Activated CD8-positive, alpha-beta memory T cell treated with anti-CD3 and anti-CD28 coated beads for 4 hours (primary cell): ENCODE measurements at regions not wholly inside any gene's neighbourhood (a gene's known extent, or its start where the extent isn't known, plus 50 kb on each side); places are given as distances from the start of the nearest gene placed in this dataset.

Source experiments
- DNase-seq, 2 donors: peaks; one replicate each; pipeline ENCODE4 v3.0.0-alpha.2; 2020; ENCODE audit warnings: low read depth in 2 of 2

DNA sequence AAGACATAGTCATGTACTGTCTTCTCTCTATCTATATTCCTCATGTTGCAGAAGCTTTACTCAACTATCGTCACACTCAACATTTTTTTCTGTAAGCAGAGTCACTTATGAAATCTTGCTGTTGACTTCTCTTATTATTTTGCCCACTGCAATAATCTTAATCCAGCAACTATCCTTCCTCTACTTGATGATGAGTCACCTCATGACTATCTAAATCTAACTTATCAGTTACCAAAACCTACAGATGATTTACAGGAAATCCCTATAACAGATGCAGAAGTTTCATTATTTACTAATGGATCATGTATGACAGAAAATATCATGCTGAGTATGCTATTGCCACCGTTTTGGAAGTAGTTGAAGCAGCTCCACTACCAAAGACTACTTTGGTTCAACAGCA is 378.9 kb downstream of the DUSP10 start:
- no peak for DNase-seq

DNA sequence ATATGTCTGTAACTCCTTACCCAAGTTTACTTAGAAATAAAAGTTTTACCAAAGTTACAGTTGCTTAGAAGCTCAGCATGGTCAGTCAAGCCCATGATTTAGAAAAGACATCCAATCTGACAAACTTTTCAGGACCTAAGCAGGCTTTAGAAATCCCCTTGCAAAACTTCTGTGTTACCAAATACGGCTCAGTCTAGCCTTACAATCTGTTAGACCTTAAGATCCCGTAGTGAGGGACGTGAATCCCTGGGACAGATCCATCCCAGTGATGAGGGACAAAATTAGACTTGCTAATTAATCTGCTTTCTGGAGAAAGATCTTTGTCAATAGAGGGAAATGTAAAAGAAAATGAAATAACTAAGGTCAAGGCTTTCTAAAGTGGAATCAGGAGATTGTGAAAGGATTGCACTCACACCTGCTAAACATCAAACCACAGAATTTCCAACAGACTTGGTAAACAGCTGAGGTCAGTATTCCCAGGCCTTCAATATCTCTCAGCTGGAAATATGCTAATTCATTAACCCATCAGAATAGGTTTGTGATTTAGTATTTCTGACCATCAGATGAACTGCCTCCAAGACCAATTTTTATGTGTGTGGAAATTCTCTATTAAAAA is 375.3 kb downstream of the DUSP10 start:
- DNase-seq = no peak

DNA sequence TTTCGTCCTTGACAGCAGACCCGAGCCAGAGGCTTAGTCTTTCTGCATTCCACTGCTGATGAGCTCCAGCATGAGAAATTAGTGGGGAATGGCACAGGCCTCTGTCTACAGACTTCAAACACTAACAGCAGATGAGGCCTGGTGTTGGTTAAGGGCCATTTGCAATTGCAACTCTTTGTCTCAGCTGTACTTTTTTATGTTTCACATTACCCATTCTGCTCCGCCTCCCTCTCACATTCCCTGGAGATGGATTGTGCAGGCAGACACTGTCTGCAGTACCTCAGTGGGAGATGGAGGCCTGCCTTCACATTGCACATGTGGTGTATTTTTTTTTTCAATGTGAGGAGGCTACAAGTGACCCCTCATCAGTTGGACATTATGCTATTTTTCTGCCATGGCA is 370.2 kb downstream of the DUSP10 start:
- DNase-seq = no peak

DNA sequence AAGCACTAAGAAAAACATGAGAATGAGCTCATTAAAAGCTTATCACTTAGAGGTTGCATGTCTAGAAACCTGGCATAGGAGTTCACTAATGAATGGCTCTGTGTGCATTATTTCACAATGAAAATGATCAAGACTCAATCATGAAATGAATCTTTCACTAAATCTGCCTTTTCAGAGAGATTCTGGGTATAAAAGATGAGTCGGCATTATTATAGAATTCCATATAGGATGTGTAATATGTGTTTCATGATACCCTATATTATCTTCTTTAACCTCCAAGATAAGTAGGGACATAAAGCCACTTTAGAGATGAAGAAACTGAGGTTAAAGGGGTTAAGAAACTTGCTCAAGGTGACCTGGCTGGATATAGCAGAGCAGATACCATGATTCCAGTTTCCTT is 368.1 kb downstream of the DUSP10 start:
- no peak for DNase-seq

DNA sequence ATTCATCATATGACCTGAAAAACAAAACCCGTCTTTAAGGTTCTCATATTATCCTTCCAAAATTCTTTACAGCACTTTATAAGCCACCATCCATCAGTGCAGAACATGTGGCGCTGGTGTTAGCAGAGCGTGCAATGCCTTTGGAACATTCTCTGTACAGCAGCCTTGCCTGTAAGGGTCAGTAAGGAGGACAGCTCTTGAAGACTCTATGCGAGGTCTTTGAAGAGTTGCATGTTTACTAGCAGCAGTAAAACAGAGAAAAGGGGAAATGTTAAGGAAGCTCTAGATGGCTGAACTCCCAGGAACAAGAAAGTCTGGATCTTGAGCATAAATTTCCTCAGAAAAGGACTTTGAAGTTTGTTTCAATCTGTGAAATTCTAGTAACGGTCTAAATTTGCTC is 365.6 kb downstream of the DUSP10 start:
- DNase-seq = no peak

DNA sequence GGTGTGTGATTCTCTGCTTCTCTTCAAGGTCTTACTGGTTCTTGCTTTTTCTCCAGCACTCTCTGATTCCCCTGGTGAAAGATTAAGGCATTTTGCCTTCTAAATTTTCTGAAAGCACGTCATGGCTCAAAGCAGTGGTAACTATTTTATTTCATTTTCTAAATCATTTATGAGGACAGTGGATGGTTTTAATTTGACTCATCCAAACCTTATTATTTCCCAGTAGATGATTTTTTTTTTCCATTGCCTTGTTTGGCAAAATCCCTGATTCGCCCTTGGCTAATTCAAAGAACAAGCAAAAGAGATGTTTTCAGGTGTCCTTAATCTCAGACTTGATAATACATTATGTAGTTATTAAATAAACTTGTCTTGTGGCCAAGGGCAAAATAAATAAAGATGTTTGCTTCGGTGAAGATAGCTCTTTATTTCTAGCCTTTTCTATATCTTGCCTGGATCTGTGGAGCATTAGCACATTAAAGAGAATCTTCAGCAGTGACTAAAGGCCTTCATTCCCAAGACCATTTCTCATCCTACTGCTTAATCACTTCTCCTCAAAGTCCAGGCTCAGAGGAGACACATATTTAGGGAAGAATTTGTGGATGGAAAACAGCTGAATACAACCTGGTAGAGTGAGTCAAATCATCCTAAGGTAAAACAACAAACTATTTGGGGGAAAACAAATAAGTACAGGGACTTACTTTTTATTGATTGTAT is 359.8 kb downstream of the DUSP10 start:
- DNase-seq = no peak

DNA sequence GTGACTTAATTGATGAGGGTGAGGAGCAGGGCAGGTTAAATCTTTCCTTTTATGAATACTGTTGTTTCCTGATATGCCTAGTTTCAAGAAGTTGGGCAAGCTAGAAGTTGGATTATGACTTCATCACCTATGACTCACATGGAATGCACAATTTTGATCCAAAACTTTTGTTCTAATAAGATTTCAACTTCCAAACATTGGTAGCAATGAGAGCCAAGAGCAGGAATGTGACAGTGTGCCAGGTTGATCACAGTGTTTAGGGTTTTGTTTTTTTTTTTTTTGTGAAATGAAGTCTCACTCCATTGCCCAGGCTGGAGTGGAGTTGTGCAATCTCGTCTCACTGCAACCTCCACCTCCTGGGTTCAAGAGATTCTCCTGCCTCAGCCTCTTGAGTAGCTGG is 349.4 kb downstream of the DUSP10 start:
- DNase-seq = no peak

DNA sequence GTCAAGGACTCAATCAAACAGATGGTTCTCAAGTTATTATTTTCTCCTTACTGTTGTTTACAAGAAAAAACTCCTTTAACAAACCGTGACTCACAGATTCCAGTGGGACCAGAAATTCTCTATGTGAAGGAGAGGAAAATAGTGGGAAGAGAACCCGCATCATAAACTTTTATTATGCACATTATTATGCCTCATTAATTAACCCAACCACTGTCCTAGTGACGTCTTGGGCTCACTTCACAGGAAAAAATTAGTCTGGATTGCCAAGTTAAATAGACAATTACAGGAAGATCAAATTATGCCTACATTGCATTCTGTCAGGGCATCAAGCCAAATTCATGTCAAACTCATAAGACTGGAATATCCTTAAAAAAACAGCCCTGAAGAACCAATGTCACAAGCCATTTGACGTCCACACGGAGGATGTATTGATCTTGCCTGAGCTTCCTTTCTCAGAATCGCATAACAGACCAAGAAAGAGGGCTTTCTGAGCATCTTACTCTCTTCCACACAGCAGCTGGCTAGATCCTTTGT is 347.8 kb downstream of the DUSP10 start:
- no peak for DNase-seq

DNA sequence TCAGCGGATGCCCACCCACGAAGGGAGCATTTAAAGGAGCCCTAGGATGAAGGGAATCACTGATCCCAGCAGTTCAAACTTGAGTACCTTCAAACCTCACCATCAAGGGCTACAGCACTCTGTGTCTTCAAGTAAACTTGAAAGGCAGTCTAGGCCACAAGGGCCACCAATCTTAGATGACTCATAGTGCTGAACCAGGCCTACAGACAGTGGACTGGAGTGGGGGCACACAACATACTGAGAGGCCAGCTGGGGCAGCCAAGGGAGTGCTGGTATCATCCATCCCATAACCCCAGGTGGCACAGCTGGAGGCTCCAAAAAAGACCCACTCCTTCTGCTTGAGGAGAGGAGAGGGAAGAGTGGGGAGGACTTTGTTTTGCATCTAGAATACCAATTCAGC is 345.4 kb downstream of the DUSP10 start:
- no peak for DNase-seq

DNA sequence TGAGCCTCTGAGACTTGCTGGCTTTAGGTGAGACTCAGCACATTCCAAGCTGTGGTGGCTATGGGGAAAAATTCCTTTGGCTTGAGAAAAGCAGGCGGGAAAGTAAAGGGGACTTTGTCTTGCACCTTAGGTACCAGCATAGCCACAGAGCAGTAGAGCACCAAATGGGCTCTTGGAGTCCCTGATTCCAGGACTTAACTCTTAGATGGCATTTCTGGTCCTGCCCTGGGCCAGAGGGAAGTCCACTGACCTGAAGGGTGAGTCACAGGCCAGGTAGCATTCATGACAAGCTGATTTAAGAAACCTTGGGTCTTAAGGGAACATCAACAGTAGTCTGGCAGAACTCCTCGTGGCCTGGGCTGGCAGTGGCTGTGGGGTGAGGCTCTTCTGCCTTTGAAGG is 344.7 kb downstream of the DUSP10 start:
- no peak for DNase-seq

DNA sequence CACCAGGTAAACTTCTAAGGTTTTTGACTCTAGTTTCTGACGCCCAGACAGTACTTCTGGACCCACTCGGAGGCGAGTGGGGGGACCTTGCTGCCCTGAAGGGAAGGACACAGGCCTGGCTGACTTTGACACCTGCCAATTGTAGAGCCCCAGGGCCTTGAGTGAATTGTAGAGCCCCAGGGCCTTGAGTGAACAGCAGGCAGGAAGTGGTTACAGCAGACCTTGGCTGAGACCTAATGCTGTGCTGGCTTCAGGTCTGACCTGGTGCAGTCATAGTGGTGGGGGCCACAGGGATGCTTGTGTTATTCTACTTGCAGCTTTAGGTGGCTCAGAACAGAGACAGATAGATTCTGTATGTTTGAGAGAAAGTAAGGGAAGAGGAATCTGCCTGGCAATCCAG is 344.3 kb downstream of the DUSP10 start:
- DNase-seq = no peak

DNA sequence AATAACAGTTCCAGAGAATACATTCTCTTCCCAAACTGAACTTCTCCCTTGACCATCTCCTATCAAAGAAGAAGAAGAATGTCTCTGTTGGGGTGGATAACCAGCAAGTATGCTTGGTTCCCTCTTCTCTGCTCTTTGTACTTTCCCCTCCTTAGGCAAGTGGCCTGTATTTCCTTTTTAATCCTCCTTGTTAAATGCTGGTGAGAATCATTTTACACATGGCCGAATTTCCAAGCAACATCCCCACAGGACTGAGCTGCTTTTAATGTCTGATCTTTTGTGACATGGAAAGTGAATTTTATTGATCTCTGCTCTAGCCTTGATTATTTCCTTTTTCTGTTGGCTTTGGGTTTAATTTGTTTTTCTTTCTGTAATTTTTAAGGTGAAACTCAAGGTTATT is 336.7 kb downstream of the DUSP10 start:
- no peak for DNase-seq

DNA sequence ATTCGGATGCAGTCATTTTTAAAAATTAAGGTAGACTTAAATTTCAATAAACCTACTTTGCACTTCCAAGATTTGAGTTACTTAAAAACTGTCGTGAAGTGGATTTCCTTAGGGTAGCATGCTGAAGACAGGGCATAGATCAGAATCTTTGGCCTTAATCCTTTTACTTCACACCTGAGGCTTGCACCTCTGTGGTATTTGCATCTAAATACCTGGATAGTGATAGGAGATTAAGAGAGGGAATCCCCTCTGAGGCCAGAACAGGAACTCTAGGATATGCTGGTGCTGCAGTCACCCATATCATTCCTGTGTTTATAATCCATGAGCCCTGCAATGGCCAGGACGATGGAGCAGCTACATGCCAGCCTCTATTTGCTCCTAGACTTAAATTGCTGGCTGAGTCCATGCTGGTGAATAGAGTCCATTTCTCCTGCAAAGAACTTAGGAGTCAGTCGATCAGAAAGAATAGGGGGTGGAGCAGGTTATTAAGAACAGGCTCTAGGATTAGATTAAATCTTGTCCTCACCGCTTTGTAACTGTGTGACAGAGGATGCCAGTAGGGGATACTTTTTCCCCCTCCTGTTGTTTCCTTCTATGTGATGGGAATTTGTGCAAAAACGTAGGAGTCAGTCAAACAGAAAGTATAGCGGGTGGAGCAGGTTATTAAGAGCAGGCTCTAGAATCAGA is 333.6 kb downstream of the DUSP10 start:
- DNase-seq = no peak

DNA sequence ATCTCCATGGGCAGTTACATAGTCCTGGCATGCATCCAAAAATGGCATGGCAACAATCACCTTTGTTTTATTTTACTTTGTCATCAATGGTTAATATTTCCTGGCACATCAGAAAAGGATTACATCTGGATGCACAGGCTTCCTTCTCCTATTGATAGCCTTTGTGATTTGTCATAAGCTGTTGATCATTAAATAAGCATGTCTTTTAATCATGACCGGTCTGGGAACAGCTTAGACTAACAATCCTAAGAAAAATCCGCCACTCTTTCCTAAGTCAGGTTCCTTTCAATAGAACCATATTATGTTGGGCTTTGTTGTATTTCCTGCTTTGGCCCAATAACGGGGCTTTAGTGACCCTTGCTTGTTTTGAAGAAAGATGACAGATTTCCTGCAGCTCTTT is 330.6 kb downstream of the DUSP10 start:
- no peak for DNase-seq

DNA sequence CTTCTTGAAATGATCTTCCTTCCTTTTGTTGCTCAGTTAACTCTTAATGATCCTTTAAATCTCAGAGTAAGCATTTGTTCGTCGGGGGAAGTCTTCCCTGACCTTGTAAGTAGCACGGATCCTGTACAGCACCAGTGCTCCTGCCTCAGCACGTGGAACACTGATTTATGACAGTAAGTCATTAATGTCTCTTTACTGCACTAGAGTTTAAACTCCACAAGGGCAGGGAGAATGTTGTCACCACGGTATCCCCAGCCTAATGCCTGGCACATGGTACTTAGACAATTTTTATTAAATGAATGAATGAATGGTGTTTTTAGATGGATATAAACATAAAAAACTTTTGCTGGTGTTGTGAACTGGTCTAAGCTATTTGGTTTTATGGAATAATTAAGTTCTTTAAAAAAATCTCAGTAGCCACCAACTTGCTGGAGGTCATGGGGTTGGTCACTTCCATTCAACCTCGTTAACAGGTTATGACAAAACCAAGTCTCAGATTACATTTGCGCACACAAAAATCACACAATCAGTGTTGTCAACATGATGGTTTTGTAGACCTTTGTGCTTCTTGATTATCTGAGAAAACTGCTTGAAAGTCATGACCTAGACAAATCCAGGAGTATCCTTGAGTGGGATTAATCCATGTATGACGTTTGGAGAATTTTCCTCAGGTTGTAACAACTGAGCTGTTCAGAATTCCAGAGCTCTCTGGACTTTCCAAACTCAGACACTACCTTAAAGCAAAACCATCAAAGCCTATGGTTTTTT is 326.9 kb downstream of the DUSP10 start:
- DNase-seq = no peak

DNA sequence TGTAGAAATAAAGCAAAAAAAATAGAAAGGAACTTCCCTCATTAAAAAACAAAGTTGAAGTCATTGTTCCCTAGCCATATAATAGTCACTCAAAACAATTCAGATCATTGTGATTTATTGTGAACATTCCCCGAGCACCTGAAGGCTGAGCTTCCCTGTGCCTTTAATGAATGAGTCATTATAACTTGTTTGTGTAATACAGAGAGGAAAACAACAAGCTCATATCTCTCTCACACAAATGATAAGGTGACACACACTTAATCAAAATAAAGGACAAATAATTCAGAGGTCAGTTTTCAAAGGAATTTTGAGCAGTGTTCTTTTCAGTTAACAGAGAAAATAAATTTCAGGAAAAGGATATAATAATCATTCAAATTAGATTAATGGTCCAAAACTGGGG is 326.2 kb downstream of the DUSP10 start:
- DNase-seq = no peak

DNA sequence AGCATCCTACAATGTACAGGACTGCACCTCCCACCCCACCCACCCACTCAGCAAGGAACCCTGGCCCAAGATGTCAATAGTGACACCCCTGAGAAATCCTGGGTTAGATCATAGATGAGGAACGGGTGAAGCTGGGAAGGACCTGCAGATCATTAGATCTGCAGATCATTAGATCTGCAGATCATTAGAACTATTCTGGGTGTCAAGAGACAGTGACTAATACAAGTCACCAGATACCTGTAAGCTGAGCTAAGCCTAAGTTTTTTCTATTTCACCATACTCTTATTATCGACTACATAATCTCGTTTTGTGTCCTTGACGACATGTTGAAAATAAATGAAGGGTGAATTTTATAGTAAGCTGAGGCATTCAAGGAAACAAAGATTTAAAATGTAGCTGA is 325.7 kb downstream of the DUSP10 start:
- no peak for DNase-seq

DNA sequence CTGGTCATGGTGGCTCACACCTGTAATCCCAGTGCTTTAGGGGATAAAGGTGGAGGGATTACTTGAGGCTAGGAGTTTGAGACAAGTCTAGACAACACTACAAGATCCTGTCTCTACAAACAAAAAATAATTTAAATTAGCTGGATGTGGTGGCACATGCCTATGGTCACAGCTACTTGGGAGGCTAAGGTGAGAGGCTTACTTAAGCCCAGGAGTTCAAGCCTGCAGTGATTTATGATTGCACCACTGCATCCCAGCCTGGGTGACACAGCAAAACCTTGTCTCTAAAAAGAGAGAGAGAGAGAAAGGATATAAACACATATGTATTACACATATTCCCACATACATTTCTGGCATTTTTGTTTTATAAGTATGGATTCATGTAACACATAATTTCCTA is 325.2 kb downstream of the DUSP10 start:
- DNase-seq = no peak

DNA sequence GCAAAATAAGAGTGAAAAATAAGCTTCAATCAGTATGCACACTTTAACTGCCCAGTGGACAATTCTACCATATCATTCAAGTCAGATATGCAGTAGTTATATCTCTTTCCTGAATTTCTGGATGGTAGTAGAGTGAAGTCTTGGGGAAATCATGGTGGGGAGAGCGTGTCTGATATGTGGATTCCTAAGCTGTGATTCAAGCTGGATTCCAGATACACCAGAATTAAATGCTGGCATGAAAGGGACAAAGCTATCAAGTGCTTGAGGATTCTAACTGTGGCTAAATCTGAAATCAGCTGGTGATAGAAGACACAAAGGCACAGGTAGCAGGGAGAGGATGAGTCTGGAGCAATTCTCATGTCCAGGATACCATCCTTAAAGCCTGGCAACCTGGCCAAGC is 323.5 kb downstream of the DUSP10 start:
- DNase-seq = no peak

DNA sequence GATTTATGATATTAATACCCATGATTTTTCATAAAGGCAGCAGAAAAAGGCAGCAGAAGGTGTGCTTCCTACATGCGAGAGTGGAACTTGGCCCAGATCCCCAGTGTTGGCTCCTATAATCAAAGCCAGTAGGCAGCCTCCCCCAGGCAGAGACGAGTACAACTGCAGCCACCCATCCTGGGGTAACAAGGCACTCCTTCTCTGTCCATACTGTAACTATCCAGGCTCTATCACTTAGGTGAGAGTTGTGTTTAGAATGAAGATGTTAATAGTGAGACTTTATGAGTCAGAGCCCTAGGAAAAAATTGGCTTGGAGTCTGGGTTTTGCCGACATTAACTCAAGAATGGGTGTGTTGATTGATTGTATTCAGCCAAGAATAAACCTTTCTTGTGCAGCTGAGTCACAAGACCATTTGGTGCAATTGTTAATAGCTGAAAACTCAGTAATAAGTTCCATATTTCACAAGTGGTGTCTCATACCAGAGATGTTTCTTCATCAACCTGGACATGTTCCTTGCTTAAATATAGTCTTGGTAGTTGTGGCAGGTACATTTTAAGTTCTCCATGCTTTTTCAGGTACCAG is 322.3 kb downstream of the DUSP10 start:
- no peak for DNase-seq

DNA sequence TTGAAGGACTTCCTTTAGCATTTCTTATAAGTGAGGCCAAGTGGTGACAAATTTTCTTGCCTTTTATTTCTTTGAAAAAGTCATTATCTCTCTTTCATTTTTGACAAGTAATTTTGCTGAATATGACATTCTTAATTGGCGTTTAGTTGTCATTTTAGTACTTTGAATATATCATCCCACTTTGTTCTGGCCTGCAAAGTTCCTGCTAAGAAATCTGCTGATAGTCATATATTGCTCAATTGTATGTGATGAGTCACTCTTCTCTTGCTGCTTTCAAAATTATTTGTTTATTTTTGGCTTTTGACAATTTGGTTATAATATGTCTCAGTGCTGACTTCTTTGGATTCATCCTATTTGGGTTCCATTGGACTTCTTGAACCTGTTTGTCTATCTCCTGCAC is 312.6 kb downstream of the DUSP10 start:
- no peak for DNase-seq
